ENCODE measurements at regions not wholly inside any gene's neighbourhood (a gene's known extent, or its start where the extent isn't known, plus 50 kb on each side); places are given as distances from the start of the nearest gene placed in this dataset.

DNA sequence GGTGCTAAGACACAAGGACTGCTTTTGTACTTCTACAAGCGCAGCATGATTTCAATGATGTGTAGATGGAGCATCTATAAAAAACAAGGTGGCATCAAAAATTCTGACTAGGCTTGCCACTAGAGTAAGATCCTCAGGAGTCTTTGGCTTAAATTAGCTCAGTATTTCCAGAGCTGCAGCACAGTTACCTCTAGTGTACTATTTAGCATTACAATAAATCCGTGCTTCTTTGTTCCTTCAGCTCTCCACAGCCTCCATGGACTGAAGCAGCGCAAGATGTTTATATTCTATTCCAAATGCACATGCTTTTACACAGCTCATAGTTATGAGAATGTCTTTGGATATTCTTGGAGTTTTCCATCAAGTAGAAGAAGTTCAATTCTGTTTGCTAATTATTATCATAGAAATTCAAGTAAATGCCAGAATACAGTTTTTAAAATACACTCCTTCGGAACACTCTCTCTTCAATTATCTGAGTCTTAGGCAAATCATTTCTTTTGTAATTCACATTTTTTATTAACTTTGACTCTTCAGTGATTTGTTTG, 1133.0 kb upstream of the LRRTM1 start:
- TF ChIP-seq TAF1 (IDR thresholded peaks at IDR 0.05; ENCODE audit: low read depth) = no peak
- TF ChIP-seq, protein P1, sequence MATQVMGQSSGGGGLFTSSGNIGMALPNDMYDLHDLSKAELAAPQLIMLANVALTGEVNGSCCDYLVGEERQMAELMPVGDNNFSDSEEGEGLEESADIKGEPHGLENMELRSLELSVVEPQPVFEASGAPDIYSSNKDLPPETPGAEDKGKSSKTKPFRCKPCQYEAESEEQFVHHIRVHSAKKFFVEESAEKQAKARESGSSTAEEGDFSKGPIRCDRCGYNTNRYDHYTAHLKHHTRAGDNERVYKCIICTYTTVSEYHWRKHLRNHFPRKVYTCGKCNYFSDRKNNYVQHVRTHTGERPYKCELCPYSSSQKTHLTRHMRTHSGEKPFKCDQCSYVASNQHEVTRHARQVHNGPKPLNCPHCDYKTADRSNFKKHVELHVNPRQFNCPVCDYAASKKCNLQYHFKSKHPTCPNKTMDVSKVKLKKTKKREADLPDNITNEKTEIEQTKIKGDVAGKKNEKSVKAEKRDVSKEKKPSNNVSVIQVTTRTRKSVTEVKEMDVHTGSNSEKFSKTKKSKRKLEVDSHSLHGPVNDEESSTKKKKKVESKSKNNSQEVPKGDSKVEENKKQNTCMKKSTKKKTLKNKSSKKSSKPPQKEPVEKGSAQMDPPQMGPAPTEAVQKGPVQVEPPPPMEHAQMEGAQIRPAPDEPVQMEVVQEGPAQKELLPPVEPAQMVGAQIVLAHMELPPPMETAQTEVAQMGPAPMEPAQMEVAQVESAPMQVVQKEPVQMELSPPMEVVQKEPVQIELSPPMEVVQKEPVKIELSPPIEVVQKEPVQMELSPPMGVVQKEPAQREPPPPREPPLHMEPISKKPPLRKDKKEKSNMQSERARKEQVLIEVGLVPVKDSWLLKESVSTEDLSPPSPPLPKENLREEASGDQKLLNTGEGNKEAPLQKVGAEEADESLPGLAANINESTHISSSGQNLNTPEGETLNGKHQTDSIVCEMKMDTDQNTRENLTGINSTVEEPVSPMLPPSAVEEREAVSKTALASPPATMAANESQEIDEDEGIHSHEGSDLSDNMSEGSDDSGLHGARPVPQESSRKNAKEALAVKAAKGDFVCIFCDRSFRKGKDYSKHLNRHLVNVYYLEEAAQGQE (IDR thresholded peaks at IDR 0.05; ENCODE audit: low read depth) = no peak
- TF ChIP-seq YY1 (IDR thresholded peaks at IDR 0.05; ENCODE audit: low read depth) = no peak
- TF ChIP-seq EGR1 (IDR thresholded peaks at IDR 0.05) = no peak
- TF ChIP-seq FOXM1 (IDR thresholded peaks at IDR 0.05; ENCODE audit: borderline replicate concordance, low read depth) = no peak
- TF ChIP-seq TCF12 (IDR thresholded peaks at IDR 0.05; ENCODE audit: low read depth) = no peak
- no peak for TF ChIP-seq RAD21 (IDR thresholded peaks at IDR 0.05; ENCODE audit: low read depth)
- TF ChIP-seq EP300 (IDR thresholded peaks at IDR 0.05; ENCODE audit: borderline replicate concordance) = no peak
- TF ChIP-seq, protein P2, sequence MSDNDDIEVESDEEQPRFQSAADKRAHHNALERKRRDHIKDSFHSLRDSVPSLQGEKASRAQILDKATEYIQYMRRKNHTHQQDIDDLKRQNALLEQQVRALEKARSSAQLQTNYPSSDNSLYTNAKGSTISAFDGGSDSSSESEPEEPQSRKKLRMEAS (IDR thresholded peaks at IDR 0.05) = no peak
- no peak for TF ChIP-seq NFIC (IDR thresholded peaks at IDR 0.05)
- TF ChIP-seq ZBTB7A (IDR thresholded peaks at IDR 0.05; ENCODE audit: low read depth) = no peak
- no peak for TF ChIP-seq TEAD4 (IDR thresholded peaks at IDR 0.05)
- no peak for TF ChIP-seq CEBPB (IDR thresholded peaks at IDR 0.05)
